CD4-positive, alpha-beta T cell treated with Interleukin-2 at 100 ng/mL for 4 hours (primary cell): ENCODE measurements at regions not wholly inside any gene's neighbourhood (a gene's known extent, or its start where the extent isn't known, plus 50 kb on each side); places are given as distances from the start of the nearest gene placed in this dataset.
"Not testable (repeated sequence)": the region's sequence is repeated elsewhere in the genome, so short reads cannot be mapped to it uniquely, and the experiment has no call there.

Experiments
- DNase-seq: peaks from one replicate; pipeline ENCODE4 v3.0.0-alpha.2; 2020; ENCODE audit warnings: low spot score

DNA sequence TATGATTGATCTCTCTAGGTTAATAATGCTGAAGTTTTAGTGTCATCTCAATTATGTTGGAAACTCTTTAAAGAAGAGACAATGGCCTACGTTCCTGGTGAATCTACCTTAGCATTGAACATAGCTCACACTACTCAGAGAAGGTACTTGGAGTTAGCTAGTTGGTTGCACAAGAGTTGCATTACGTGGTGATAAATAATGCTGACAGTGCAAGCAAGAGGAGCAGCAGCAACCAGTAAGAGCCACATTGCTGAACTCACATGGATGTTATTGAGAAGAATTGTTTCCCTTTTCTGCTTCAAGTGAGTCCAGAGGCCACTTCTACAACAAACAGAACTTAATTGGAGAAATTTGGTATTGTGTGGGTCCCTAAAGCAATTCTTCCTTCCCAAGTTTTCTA is 737.1 kb downstream of the TDRD15 start:
- DNase-seq: no peak

DNA sequence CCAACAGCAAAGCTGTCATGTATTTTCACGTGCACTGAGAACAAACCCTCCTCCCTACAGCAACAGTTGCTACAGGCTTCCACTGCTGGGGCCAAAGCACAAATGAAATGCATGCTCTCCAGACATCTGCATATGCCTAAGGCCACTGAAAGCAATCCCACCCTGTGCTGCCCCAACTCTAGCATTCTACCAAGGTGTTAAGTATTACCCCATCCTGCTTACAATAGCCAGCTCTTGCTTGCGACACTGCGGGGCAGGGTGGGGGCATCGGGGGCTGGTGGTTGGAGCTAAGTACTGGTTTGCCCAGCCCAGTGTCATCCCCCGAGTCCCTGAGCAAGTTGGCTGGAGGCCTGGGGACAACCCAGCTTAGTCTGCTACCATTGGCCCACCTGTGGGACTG is 742.5 kb downstream of the TDRD15 start:
- no peak for DNase-seq

DNA sequence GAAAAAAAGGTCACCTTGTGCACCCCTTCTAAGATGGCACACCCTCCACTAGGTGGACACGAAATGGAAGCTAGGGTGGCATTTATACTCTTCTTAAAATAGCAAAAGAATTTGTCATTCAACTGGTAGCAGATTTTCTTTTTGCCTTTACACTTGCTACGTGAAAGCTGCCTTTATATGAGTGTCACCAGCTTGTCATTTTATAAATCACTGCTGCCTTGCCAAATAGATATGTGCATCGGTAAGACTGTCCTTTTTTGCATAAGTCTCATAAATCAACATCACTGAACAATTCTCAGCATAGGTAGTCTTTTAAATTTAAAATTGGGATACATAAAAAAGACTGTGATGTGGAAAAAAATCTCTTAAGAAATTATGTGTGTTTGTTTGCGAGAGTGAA is 764.1 kb downstream of the TDRD15 start:
- DNase-seq: no peak

DNA sequence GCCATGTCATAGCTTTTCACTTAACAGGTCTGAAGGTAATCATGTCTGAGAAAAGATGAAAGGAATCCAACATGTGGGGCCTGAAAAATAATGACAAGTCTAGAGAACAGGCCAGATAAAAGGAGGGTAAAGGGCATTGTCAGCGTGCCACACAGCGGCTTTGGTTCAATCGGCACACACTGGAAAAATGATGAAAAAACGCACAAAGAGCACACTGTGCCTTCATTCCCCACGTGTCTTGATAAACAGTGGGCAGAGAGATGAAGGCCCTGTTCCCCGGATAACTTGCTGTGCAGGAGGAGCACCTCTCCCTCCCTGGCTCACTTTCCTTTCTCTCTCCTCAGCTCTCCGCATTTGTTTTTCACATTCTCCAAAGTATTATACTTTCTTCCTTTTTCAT is 766.3 kb downstream of the TDRD15 start:
- DNase-seq: no peak

DNA sequence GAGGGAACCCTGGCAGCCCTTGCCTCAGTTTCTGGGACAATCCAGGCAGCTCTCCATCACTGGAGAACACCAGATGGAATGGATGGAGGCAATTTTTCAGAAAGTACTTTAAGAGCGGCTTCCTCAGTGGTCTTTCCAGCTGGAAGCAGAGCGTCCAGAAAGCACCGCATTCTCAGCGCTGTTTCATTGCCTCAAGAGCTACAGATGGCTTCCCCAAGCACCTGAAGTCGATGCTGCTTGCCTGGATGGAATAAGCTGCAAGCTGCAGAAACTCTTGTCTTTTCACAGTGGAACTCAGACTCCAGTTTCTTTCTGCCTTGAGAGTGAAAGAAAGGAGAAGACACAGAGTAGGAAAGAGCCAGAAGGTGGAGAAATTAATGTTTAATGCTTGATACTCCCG is 766.9 kb downstream of the TDRD15 start:
- no peak for DNase-seq

DNA sequence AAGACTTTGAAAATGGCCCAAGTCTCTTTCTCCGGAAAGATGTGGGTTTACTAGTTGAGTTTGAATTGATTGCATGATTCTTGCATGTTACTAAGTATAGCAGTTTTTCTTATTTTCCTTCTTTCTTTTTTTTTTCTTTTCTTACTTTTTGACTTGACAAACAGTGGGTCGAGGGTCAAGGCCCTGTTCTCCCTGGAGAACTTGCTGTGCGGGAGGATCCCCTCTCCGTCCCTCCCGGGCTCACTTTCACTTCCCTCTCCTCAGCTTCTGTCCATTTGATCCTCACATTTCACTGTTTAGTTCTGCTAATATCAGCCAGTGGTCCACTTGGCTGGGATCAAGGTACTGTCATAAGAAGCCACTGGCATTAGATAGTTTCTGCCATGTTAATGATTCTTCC is 767.4 kb downstream of the TDRD15 start:
- no peak for DNase-seq

DNA sequence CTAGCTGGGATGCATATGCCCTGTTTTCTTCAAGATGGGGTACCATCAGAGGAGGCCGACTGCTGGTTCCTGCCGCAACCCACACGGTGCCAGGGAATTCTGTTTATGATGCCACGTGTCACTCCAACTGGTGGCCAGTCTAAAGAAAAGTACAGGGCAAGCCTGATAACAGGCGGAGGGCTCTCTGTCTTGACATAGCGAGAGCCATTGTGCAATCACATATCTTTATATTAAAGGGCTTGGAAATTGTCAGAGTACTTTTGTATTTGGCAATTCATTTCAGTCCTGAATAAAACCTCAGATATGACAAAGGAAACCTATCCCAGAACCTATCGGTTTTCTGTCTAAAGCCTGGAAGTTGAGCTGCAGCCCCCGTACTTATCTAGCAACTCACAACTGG is 768.4 kb downstream of the TDRD15 start:
- no peak for DNase-seq

DNA sequence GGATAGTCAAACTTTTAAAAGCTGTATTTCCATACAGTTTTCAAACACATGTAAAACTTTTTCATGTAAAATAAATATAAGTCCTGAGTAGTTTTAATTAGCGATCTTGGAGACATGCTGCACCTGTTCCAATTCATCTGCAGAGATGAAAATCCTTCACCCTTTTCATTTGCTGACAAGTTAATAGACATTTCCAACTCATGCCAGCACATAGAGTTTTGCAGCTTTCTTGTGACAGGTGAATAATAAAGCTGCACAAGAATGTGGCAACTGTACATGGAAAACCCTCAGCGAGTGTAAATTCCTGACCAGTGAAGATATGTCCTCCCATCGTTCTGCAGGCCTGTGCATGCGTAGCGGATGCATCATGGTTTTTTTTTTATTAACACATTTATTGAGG is 771.4 kb downstream of the TDRD15 start:
- DNase-seq: no peak

DNA sequence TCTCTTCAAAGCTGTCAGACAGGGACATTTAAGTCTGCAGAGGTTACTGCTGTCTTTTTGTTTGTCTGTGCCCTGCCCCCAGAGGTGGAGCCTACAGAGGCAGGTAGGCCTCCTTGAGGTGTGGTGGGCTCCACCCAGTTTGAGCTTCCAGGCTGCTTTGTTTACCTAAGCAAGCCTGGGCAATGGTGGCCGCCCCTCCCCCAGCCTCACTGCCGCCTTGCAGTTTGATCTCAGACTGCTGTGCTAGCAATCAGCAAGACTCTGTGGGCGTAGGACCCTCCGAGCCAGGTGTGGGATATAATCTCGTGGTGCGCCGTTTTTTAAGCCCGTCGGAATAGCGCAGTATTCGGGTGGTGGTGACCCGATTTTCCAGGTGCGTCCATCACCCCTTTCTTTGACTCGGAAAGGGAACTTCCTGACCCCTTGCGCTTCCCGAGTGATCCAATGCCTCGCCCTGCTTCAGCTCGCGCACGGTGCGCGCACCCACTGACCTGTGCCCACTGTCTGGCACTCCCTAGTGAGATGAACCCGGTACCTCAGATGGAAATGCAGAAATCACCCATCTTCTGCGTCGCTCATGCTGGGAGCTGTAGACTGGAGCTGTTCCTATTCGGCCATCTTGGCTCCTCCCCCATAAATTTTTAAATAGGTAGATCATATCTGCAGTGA is 785.1 kb downstream of the TDRD15 start:
- not testable (repeated sequence) for DNase-seq

DNA sequence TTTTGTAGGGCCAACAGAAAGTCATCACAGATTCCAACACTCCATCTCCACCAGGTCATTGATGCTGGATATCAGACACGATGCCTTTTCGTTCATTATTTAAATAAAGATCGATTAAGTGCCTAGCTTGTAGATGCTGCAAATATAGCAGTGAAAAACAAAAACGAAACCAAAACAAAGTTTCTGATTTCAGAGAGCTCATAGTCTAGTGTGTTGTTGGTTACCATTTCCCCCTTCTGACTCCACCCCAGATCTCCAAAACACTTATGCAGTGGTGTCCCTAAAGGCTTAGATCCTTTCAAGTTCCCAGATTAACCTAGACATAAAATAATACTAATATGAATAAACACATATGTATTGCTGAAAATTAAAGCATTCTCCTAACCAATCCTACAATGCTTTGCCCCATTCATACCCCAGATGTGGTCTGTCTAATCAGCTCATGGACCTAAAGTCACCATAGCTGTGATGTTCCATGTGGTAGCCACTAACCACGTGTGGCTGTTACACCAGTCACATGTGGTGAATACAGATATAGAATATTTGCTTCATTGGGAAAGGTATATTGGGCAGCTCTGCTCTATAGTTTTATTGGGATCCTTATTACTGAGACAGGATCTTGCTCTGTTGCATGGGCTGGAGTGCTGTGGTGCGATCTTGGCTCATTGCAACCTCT is 787.2 kb downstream of the TDRD15 start:
- DNase-seq: no peak

DNA sequence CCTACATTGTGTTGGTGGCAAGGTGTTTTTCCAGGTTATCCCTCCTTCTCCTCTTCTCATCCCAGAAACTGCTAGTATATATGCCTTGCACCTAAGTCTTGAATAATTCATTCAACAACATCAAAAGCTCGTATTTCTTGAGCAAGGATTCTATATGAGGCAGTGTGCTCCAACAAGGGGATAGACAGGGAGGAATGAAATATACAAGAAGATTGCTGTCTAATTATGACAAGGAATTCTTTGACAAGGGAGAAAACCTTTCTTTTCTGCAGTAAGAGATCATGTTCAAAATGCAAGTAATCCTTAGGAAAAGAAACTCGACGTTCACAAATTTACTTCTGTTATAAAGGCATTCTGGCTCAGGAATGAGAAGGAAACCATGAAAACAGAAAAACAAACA is 788.6 kb downstream of the TDRD15 start:
- no peak for DNase-seq

DNA sequence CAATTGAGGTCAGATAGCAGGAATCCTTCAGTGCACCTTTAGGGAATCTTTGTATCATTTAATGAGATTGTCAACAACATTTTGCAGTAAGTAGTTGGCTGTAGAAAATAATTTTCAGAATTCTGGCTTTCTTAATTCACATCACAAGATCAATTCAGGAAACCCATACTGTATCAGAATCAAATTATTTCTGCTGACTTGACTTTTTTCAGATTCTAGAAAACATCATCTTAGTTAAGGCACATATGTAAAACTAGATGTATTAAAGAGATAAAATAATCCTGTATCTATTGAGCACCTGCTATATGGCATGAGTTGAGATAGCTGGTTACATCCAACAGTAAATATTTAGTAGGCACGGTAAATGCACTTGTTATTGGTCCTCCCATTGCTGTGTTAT is 791.4 kb downstream of the TDRD15 start:
- DNase-seq: no peak

DNA sequence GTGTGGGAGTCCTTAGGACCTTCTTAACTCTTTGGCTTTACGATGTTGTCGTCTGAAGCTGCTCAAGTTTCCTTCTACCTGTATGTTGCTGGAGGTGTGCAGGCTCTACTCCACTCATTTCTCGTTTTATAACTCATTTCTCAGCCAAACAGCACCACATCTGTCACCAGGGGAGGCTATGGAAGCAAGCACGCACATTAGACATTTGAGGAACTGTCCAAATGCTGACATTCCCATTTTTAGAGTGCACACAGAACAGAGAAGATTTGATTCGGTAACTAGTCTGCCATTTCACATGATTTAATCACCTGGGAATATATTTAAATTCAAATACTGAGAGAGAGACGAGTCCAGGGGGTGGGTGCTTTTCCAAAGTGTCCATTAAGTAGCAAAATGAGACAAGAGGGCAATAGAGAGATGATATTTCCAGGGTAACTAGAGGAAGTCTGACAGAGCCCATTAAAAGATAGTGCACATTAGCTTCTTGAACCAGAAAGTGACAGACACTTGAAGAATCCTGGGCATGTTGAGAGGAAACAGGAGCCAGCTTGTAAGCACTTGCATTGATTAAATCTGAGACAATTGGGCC is 793.3 kb downstream of the TDRD15 start:
- DNase-seq: no peak

DNA sequence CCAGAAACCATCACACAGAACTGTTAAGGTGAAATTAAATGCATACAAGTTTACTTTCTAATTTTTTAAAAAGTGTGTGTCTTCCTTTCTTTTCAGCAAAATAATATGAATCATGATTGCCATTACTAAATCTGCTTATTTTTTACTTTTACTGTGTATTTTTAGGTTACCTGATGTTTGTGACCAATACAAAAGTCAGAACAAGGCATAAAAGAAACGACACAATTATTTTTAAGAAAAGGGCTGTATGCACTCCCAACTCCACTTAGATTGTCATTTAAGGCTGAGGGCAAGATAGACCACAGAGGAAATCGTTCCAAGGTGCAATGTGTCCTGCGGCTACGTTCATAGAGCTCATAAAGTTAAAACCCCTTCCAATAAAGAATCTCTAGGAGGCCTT is 797.0 kb downstream of the TDRD15 start:
- no peak for DNase-seq

DNA sequence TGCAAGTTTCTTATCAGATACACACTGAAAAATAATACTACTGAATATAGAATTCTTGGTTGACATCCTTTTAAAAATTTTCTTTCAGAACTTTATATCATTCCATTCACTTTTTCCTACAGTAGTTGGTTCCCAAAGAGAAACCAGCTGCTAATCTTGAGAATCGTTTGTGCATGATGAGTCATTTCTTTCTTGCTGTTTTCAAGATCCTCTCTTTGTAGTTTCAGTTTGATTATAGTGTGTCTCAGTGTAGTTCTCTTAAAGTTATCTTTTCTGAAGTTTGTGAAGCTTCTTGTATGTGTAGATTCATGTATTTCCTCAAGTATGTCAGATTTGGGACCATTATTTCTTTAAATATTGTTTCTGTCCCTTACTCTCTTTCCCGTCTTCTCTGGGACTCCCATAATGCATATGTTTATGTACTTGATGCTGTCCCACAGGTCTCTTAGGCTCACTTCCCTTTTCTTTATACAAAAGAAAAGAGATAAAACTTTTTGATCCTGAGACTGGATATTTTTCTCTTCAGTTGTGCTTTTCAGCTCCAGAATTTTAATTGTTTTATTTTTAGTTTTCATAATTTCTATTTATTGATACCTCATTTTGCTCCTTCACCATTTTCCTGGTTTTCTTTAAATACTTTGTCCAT is 801.0 kb downstream of the TDRD15 start:
- DNase-seq: no peak

DNA sequence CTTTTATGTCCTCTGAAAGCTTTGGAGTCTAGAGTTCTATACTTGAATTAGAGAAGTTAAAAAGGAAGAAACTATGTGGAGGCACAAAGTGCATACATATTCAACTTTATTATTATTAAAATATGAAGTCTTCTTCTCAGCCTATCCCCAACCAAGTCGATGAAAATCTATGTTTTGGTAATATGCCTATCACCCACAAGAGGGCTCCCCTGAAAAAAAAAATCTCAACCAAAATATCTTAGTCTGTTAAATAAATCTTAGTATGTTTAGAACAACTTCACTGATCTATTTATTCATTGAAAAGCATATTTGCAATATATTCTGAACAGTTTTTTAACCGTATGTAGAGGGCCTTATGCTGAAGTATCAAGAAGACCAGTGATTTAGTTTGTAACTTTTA is 804.5 kb downstream of the TDRD15 start:
- DNase-seq: no peak

DNA sequence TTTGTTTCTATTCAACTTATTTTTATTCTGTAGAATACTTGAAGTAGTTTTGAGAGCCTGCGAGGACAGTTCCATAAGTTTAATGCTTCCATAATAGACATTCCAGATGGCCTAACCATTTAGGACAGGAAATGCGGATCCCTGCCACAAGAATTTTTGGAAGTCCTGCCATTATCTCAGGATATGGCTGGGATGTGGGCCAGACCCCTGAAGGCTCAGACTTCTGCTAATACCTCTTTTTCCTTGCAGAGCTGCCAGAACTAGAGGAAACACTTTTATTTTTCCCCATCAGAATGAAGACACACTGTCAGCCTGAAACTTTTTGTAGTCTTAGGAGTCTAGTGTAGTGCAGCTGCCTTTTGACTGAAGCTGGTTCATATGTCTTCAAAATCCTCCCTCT is 806.5 kb downstream of the TDRD15 start:
- DNase-seq: no peak

DNA sequence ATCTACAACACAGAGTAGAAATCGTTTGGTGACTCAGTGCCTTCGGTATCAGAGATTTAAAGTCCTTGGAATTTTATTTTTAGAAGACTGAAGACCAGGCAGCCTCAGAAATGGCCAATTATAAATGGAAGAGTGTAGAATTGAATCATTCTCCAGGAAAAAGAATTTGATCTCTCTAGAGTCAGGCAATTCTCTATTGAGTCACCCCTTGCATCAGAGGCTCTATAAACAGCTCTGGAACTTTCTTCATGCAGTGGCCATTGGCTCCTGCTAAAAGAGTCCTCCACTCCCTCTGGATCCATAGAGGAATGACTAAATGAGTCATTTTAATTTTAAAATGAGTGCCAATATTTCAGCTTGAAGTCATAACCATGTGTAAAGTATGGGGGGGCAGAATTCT is 816.2 kb downstream of the TDRD15 start:
- no peak for DNase-seq

DNA sequence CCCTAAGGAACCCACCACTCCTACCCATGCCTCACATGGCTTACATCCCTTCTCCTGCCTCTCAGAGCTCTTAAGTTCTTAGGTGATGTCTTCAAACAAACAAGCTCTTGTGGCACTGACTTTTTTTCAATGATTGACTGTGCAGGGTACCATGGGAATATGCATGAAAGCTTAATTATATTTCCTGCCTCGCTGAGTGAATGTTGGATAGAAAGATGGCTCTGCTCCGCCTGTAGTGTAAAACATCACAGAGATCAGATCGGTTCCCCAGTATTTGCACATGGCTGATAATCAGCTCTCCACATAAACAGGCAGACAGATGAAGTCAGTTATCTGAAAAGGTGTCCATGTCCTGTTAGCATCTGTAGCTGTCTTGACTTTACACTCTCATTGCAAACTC is 820.8 kb downstream of the TDRD15 start:
- DNase-seq: no peak

DNA sequence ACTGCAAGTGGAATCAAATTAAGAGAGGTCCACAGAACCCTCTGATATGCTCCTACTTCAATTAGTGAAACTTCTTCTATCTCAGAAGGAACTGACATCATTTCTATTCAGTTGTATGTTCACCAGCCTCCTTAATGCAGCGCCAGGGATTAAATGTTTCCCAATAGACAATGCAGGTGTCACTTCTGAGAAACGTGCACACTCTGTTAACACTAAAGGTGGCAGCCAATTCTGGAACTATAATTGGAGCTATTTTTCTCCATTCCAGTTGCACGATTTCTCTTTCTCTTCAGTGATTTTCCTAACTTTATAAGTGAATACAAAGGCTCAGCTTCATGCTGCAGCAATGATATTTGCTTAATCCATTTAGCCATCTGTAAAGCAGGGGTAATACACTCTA is 821.9 kb downstream of the TDRD15 start:
- DNase-seq: no peak

DNA sequence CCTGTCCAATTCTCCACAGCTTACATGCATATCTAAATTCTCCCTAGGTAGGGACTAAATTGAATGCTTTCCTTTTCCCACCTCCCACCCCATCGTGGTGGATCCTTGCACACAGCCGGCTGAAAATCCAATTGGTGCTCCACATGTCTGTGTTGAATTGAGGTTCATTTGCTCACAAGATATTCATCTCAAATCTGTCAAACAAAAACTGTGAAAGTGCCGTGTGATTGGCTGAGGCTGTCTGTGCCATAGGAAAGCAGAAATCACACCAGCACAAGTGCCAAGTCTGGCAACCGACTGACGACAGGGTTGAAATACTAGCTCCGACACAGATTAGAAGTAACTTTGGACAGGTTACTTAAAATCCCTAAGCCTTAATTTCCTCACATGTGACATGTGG is 823.3 kb downstream of the TDRD15 start:
- no peak for DNase-seq

DNA sequence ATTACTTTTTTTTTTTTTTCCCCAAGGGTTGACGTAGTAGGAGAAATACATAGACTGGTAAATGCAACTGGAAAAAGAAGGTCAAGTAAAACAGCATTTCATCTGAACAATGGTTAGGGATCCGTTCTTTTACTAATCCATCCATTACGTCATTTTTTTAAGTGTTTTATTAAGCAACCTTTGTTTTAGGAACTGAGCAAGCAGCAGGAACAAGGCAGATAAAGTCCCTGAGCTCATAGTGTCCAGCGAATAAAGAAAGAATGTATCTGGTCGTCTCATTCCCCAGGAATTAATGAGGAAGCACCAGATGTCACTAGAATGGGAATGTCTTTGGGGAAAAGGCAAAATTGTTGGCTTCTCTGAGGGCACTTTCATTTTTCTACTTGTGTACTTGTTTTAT is 842.4 kb downstream of the TDRD15 start:
- DNase-seq: no peak

DNA sequence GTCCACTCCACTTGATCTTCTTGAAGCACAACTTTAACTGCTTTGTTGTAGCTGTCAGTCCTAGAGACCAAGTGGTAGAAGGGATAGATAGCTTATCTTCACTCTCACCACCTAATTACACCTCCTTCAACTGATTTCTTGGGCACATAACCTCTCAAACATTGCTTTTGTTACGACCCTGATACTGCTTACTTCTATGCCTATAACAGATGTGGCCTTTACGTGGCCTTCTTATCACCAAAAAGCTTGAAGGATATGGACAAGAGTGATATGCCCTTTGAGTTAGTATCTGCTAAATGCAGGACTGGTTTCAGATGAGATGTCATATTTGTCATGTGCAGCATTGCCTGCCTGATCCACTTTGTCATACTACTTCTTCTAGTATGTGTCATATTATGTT is 847.2 kb downstream of the TDRD15 start:
- DNase-seq: no peak
